OCI-LY3 (cell line): ENCODE measurements at regions not wholly inside any gene's neighbourhood (a gene's known extent, or its start where the extent isn't known, plus 50 kb on each side); places are given as distances from the start of the nearest gene placed in this dataset.

Experiments
- EZH2phosphoT487 ChIP-seq: fragments of 200-600 bp; shearing (Covaris generic); IDR thresholded peaks from 2 replicates; pipeline ENCODE4 v1.6.1; 2018; ENCODE audit warnings: antibody characterized with exemption, mixed run types, low read depth
- TF ChIP-seq, protein P1 (sequence below): fragments of 200-600, 300-600 bp; sonication (generic); IDR thresholded peaks from 2 replicates; pipeline ENCODE4 v1.5.1; 2014; ENCODE audit warnings: antibody characterized with exemption, low read length, low read depth

DNA sequence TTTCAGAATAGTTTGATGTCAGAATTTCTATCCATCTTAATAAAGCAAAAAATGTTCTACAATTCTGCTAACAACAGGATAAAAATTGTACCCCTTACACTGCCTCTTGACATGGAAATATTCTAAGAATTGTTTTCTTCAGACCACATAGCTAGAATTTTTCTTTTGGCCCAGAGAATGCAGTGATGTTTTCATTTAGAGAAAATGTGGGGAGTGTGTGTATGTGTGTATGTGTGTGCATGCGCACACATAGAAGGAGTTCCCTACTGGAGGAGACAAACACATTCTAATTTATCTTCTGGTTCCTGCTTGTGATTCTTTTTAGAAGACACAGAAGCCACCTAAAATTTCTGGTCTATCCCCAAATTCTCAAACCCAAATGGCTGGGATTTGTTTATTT, 1145.7 kb downstream of the VRK1 start:
- TF ChIP-seq, protein P1, sequence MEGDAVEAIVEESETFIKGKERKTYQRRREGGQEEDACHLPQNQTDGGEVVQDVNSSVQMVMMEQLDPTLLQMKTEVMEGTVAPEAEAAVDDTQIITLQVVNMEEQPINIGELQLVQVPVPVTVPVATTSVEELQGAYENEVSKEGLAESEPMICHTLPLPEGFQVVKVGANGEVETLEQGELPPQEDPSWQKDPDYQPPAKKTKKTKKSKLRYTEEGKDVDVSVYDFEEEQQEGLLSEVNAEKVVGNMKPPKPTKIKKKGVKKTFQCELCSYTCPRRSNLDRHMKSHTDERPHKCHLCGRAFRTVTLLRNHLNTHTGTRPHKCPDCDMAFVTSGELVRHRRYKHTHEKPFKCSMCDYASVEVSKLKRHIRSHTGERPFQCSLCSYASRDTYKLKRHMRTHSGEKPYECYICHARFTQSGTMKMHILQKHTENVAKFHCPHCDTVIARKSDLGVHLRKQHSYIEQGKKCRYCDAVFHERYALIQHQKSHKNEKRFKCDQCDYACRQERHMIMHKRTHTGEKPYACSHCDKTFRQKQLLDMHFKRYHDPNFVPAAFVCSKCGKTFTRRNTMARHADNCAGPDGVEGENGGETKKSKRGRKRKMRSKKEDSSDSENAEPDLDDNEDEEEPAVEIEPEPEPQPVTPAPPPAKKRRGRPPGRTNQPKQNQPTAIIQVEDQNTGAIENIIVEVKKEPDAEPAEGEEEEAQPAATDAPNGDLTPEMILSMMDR, result no peak
- no peak for TF ChIP-seq EZH2phosphoT487
